ENCODE measurements at regions not wholly inside any gene's neighbourhood (a gene's known extent, or its start where the extent isn't known, plus 50 kb on each side); places are given as distances from the start of the nearest gene placed in this dataset.

DNA sequence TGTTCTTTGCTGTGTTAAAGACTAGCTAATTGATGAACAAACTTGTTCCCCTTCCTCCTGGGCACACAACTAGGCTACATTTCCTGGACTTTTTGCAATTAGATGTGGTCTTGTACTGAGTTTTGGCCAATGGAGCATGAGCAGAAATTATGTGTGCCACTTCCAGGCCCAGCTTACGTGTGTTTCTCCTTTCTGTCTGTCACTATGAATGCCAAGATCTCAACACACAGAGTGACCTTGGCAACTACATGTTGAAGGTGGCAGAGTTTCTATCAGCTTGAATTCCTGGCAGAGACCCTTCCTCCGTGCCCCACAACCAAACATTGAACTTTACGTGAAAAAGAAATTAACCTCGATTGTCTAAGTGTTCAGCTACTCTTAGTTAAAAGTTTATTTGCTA is 81.7 kb upstream of the PIAS1 start:
- no peak overlapping the region for H3K4me3 ChIP-seq (ENCODE audit: low read depth, low read length)
- TF ChIP-seq, protein P1, sequence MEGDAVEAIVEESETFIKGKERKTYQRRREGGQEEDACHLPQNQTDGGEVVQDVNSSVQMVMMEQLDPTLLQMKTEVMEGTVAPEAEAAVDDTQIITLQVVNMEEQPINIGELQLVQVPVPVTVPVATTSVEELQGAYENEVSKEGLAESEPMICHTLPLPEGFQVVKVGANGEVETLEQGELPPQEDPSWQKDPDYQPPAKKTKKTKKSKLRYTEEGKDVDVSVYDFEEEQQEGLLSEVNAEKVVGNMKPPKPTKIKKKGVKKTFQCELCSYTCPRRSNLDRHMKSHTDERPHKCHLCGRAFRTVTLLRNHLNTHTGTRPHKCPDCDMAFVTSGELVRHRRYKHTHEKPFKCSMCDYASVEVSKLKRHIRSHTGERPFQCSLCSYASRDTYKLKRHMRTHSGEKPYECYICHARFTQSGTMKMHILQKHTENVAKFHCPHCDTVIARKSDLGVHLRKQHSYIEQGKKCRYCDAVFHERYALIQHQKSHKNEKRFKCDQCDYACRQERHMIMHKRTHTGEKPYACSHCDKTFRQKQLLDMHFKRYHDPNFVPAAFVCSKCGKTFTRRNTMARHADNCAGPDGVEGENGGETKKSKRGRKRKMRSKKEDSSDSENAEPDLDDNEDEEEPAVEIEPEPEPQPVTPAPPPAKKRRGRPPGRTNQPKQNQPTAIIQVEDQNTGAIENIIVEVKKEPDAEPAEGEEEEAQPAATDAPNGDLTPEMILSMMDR (IDR thresholded peaks at IDR 0.05; ENCODE audit: insufficient read depth, low read length) = no peak
- DNase-seq (ENCODE audit: low read depth) = no peak

DNA sequence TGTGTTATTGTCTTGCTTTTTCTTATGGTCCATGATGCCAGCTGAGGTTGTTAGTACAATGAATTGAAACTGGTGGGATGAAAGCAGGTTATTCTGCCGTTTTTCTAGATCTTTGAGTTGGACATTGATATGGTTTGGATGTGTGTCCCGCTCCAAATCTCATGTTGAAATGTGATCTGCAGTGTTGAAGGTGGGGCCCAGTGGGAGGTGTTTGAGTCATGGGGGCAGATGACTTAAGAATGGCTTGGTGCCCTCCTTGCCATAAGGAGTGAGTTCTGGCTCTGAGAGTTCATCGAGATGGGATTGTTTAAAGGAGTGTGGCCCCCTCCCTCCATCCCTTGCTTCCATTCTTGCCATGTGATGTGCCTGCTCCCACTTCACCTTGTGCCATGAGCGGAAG is 80.3 kb upstream of the PIAS1 start:
- TF ChIP-seq, protein P1 (IDR thresholded peaks at IDR 0.05; ENCODE audit: insufficient read depth, low read length) = no peak
- DNase-seq (ENCODE audit: low read depth) = no peak
- no peak overlapping the region for H3K4me3 ChIP-seq (ENCODE audit: low read depth, low read length)

DNA sequence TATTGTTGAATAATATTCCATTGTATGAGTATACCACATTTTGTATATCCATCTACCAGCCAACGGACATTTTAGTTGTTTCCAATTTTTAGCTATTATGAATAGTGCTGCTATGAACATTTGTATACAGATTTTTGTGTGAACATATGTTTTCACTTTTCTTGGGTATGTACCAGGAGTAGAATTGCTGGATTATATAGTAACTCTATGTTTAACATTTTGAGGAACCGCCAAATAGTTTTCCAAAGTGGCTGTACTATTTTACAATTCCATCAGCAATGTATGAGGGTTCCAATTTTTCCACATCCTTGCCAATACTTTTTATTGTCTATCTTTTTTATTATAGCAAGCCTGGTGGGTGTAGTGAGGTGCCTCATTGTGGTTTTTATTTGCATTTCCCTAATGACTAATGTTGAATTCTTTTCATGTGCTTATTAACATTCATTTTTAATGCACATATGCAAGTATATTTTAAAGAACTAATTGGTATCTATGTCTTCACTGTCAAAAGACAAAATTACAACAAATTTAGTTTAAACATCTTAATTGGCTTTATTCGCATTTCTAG is 77.5 kb upstream of the PIAS1 start:
- TF ChIP-seq, protein P1 (IDR thresholded peaks at IDR 0.05; ENCODE audit: insufficient read depth, low read length) = no peak
- no peak overlapping the region for H3K4me3 ChIP-seq (ENCODE audit: low read depth, low read length)
- no peak for DNase-seq (ENCODE audit: low read depth)

- no peak overlapping the region for H3K4me3 ChIP-seq (ENCODE audit: low read depth, low read length)
- TF ChIP-seq, protein P1 (IDR thresholded peaks at IDR 0.05; ENCODE audit: insufficient read depth, low read length) = no peak
- no peak for DNase-seq (ENCODE audit: low read depth)
Measured at GRCh38 chr15:67977414-67978089, 76.6 kb upstream of the PIAS1 start.

DNA sequence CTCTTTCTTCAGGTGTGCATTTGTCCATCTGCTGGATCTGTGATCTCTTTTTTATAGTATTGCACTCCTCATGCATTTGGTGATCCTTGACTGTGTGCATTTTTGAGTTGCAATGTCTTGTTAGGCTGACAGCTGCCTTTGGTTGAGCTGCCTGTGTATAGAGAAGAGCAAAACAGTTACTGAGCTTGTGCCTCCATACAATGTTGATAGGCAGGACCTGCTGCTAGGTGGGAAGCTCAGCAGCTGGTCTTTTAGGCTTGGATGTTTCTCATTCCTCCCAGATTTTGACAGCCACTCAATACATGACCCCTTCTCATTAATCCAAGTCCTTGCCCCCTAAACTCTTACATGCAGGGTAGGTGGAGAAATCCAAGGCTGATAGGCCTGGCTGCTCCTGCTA is 74.8 kb upstream of the PIAS1 start:
- H3K4me3 ChIP-seq (ENCODE audit: low read depth, low read length) = no peak overlapping the region
- DNase-seq (ENCODE audit: low read depth) = no peak
- TF ChIP-seq, protein P1 (IDR thresholded peaks at IDR 0.05; ENCODE audit: insufficient read depth, low read length) = no peak

DNA sequence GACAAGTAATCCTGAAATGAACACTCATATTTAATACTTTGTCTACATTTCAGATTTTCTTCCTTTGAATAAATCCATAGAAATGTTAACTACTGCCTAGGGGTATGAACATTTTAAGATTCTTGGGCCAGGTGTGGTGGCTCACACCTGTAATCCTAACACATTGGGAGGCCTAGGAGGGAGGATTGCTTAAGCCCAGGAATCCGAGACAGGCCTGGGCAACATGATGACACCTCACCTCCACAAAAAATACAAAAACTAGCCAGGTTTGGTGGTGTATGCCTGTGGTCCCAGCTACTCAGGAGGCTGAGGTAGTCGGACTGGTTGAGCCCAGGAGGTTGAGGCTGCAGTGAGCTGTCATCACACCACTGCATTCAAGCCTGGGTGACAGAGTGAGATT is 73.9 kb upstream of the PIAS1 start:
- no peak for DNase-seq (ENCODE audit: low read depth)
- H3K4me3 ChIP-seq (ENCODE audit: low read depth, low read length) = no peak overlapping the region
- TF ChIP-seq, protein P1 (IDR thresholded peaks at IDR 0.05; ENCODE audit: insufficient read depth, low read length) = no peak
